Gastroesophageal sphincter (tissue), 4 donors: ENCODE measurements at regions not wholly inside any gene's neighbourhood (a gene's known extent, or its start where the extent isn't known, plus 50 kb on each side); places are given as distances from the start of the nearest gene placed in this dataset.

Source experiments
- ATAC-seq: fragments of 150-250 bp; one replicate; pipeline ENCODE4 v1.9.1; 2016; ENCODE audit warnings: mild to moderate bottlenecking, moderate library complexity
- H3K27ac ChIP-seq, 4 donors: fragments of 200-600 bp; sonication (generic) in 3 of 4; 1 replicate in 3 of 4; 2 replicates in 1 of 4; pipeline ENCODE4 v1.5.1; 2016 to 2019
- H3K27me3 ChIP-seq: fragments of 200-600 bp; sonication (generic); one replicate; pipeline ENCODE4 v1.5.1; 2019
- H3K36me3 ChIP-seq, 2 donors: fragments of 200-600 bp; sonication (generic); one replicate each; pipeline ENCODE4 v1.5.1; 2019; ENCODE audit warnings: control low read depth in 1 of 2
- H3K4me1 ChIP-seq, 3 donors: fragments of 200-600 bp; sonication (generic); 1 replicate in 2 of 3; 2 replicates in 1 of 3; pipeline ENCODE4 v1.5.1; 2016 to 2019; ENCODE audit warnings: control low read depth in 2 of 3
- H3K4me3 ChIP-seq, 2 donors: fragments of 200-600 bp; sonication (generic); one replicate each; pipeline ENCODE4 v1.5.1; 2019; ENCODE audit warnings: mild to moderate bottlenecking in 1 of 2, moderate library complexity in 1 of 2
- H3K9me3 ChIP-seq, 3 donors: fragments of 200-600 bp; sonication (generic); one replicate each; pipeline ENCODE4 v1.5.1; 2017 to 2019; ENCODE audit warnings: control low read depth in 2 of 3
- EP300 ChIP-seq: sonication (generic); formaldehyde crosslinking; IDR thresholded peaks from one replicate; pipeline ENCODE4 v1.6.1; 2017; ENCODE audit warnings: antibody characterized with exemption, mild to moderate bottlenecking
- POLR2A ChIP-seq, 2 donors: fragments of 450-650 bp; IDR thresholded peaks; one replicate each; pipeline ENCODE4 v1.6.1; 2017; ENCODE audit warnings: antibody characterized with exemption in 2 of 2, mild to moderate bottlenecking in 2 of 2, moderate library complexity in 1 of 2
- POLR2AphosphoS5 ChIP-seq: sonication (generic); formaldehyde crosslinking; IDR thresholded peaks from one replicate; pipeline ENCODE4 v1.6.1; 2017; ENCODE audit warnings: antibody characterized with exemption
- WGBS, 2 donors: methylation state at CpG; one replicate each; pipeline ENCODE4 v1.1.5; 2018; ENCODE audit warnings: low coverage in 1 of 2; 5-methylcytosine and 5-hydroxymethylcytosine counted together
- TF ChIP-seq, protein P1 (sequence below), 4 experiments: fragments of 200-600 bp in 2 of 4; fragments of 450-650 bp in 2 of 4; sonication (generic) in 1 of 4; IDR thresholded peaks; one replicate each; pipeline ENCODE4 v1.5.1; 2017 to 2019; ENCODE audit warnings: antibody characterized with exemption in 4 of 4, mild to moderate bottlenecking in 2 of 4, moderate library complexity in 2 of 4

DNA sequence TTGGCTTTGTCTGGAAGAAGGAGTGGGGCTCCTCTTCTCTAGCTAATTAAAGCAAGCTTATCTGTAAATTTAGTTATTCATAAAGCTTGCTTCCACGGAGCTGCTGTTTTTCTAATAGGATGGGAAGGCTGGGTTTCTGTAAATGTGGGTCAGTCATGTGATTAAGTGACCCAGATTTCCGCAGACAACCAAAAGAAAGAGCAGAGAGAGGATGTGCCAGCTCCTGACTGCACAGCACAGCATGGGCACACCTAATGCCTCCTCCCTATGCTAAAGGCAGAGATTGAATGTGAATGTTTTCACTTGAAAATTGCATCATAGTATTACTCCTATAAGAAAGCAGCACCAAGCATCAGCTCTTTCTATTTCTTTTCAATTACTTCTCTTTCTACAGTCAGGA lies 160.2 kb downstream of the FAT3 start:
- H3K36me3 ChIP-seq = no peaks in the 10 kb centered on the region
- no peak for ATAC-seq
- no peak overlapping the region for H3K4me3 ChIP-seq
- TF ChIP-seq POLR2AphosphoS5 = no peak
- no peak for TF ChIP-seq POLR2A (IDR thresholded peaks at IDR 0.05)
- TF ChIP-seq EP300 = no peak
- TF ChIP-seq, protein P1, sequence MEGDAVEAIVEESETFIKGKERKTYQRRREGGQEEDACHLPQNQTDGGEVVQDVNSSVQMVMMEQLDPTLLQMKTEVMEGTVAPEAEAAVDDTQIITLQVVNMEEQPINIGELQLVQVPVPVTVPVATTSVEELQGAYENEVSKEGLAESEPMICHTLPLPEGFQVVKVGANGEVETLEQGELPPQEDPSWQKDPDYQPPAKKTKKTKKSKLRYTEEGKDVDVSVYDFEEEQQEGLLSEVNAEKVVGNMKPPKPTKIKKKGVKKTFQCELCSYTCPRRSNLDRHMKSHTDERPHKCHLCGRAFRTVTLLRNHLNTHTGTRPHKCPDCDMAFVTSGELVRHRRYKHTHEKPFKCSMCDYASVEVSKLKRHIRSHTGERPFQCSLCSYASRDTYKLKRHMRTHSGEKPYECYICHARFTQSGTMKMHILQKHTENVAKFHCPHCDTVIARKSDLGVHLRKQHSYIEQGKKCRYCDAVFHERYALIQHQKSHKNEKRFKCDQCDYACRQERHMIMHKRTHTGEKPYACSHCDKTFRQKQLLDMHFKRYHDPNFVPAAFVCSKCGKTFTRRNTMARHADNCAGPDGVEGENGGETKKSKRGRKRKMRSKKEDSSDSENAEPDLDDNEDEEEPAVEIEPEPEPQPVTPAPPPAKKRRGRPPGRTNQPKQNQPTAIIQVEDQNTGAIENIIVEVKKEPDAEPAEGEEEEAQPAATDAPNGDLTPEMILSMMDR (IDR thresholded peaks at IDR 0.05) = no peak
- WGBS, 2 donors = 9 to 30% methylated on average over 2 of the region's 2 CpGs
- no peak overlapping the region for H3K27ac ChIP-seq
- peaks cover 2 to 14% (median 4%) of the 10 kb centered on the region in 3 donors for H3K4me1 ChIP-seq
- no peaks in the 10 kb centered on the region for H3K9me3 ChIP-seq
- no peaks in the 10 kb centered on the region for H3K27me3 ChIP-seq

DNA sequence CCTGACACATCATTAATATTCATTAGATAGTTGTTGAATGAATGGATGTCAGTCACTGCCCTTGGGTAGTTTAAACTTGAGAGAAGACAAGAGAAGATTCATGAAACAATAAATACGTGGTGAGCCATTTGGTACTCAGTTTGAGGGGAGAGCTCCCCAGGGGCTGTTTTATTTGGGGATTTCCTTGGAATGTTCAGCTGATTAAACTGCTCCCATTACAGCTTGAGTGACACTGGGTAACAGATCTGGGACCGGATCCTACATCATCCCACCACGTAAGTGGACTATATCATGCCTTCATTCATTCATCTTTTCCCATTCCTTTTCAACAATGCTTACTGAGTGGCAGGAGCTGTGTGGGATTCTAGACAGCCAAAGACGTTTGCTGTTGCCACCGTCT lies 162.0 kb downstream of the FAT3 start:
- H3K27ac ChIP-seq = no peak overlapping the region

GRCh38 chr11:92387859-92388258 lies 163.2 kb downstream of the FAT3 start:
- Histone ChIP-seq H3K4me3 (no peak overlapping the region), H3K9me3 (no peaks in the 10 kb centered on the region), H3K36me3 (no peaks in the 10 kb centered on the region), H3K27ac (no peak overlapping the region), H3K27me3 (no peaks in the 10 kb centered on the region), H3K4me1 (peaks cover 2 to 14% (median 4%) of the 10 kb centered on the region in 3 donors)
- ATAC-seq = no peak
- TF ChIP-seq, protein P1 (IDR thresholded peaks at IDR 0.05) = no peak
- no peak for TF ChIP-seq POLR2AphosphoS5

More for the DNA sequence above, 162.0 kb downstream of the FAT3 start:
- H3K36me3 ChIP-seq = no peaks in the 10 kb centered on the region
- no peaks in the 10 kb centered on the region for H3K27me3 ChIP-seq
- TF ChIP-seq POLR2A (IDR thresholded peaks at IDR 0.05) (no peak), EP300 (no peak), POLR2AphosphoS5 (no peak)
- TF ChIP-seq, protein P1 (IDR thresholded peaks at IDR 0.05) = no peak
- no peak for ATAC-seq
- no peaks in the 10 kb centered on the region for H3K9me3 ChIP-seq
- no peak overlapping the region for H3K4me3 ChIP-seq
- WGBS, 2 donors = 80 to 89% methylated on average over 4 to 5 of the region's 5 CpGs
- H3K4me1 ChIP-seq = peaks cover 2 to 14% (median 4%) of the 10 kb centered on the region in 3 donors

DNA sequence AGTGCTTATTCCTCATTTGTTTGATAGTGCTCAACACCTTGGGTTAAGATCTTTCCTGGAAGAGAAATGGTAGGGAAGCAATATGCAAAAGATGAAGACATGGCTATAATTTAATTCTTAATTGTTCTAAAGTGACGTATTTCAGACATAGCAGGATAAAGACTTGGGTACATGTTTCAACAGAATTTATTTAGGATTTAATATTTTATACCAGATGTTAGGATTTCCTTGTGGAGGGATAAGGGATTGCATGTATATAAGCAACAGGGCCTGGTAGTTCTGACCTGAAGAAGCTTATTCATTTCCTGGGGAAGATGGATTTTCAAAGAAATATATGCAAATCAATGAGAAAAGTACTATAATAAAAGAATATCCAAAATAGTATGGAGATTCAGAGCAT lies 163.8 kb downstream of the FAT3 start:
- no peak for ATAC-seq

DNA sequence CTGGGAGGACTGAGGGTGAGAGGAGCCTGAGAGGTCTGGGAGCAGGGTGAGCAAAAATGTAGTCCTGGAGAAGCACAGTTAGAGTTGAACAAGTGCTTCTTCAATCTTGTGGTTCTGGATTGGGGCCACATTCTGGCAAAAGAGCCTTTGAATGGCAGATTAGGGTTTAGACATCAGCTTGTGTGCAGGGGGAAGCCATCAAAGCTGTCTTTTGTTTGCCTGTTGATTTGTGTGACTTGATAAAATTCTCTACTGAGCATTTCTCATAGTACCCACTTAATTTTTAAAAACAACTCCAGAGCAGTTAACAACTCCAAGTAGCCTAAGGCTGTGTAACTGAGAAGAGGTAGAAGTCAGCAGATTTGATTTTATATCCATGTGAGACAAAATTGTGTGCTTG lies 166.2 kb downstream of the FAT3 start:
- TF ChIP-seq, protein P1 (IDR thresholded peaks at IDR 0.05) = no peak
- no peak for TF ChIP-seq EP300
- no peak for TF ChIP-seq POLR2A (IDR thresholded peaks at IDR 0.05)
- TF ChIP-seq POLR2AphosphoS5 = no peak
- H3K4me1 ChIP-seq = no peaks in the 10 kb centered on the region
- no peaks in the 10 kb centered on the region for H3K36me3 ChIP-seq
- no peaks in the 10 kb centered on the region for H3K9me3 ChIP-seq
- no peak overlapping the region for H3K4me3 ChIP-seq
- no peaks in the 10 kb centered on the region for H3K27me3 ChIP-seq
- no peak overlapping the region for H3K27ac ChIP-seq
- ATAC-seq = no peak

More for the DNA sequence above, 163.8 kb downstream of the FAT3 start:
- no peak for TF ChIP-seq POLR2A (IDR thresholded peaks at IDR 0.05)
- TF ChIP-seq, protein P1 (IDR thresholded peaks at IDR 0.05) = no peak
- no peak for TF ChIP-seq EP300
- TF ChIP-seq POLR2AphosphoS5 = no peak
- no peaks in the 10 kb centered on the region for H3K27me3 ChIP-seq
- 91 to 100% methylated on average over 1 of the region's 1 CpG for WGBS, 2 donors
- H3K4me3 ChIP-seq = no peak overlapping the region
- H3K27ac ChIP-seq = no peak overlapping the region
- no peaks in the 10 kb centered on the region for H3K36me3 ChIP-seq
- H3K4me1 ChIP-seq = peaks cover 2 to 14% (median 4%) of the 10 kb centered on the region in 3 donors
- H3K9me3 ChIP-seq = no peaks in the 10 kb centered on the region
